Activated CD4-positive, alpha-beta T cell treated with anti-CD3 and anti-CD28 coated beads, Interleukin-2, amount 10 ng/mL, durations not matched to agents 7 days and 5 days (primary cell): ENCODE measurements at regions not wholly inside any gene's neighbourhood (a gene's known extent, or its start where the extent isn't known, plus 50 kb on each side); places are given as distances from the start of the nearest gene placed in this dataset.

Experiments
- CTCF ChIA-PET: fragments of 350-600 bp; sonication (Branson Sonifier 250); formaldehyde crosslinking; loops from one replicate; lab custom pipeline; 2021; ENCODE audit warnings: antibody characterized with exemption; lab: Charles Lee
- POLR2A ChIA-PET: fragments of 350-600 bp; sonication (Branson Sonifier 250); formaldehyde crosslinking; loops from one replicate; lab custom pipeline; 2021; ENCODE audit warnings: antibody characterized with exemption; lab: Charles Lee
- DNase-seq: peaks from one replicate; pipeline ENCODE4 v3.0.0-alpha.2; 2020
- H3K27ac Mint-ChIP-seq: one replicate; pipeline ENCODE4 v1.8.0; 2021; ENCODE audit warnings: mild to moderate bottlenecking, moderate library complexity, mixed read lengths
- H3K27me3 Mint-ChIP-seq: one replicate; pipeline ENCODE4 v1.8.0; 2021; ENCODE audit warnings: mixed read lengths
- H3K36me3 Mint-ChIP-seq: one replicate; pipeline ENCODE4 v1.8.0; 2021; ENCODE audit warnings: low read depth, mixed read lengths
- H3K4me1 Mint-ChIP-seq: one replicate; pipeline ENCODE4 v1.8.0; 2021; ENCODE audit warnings: mixed read lengths
- H3K4me3 Mint-ChIP-seq: one replicate; pipeline ENCODE4 v1.8.0; 2021; ENCODE audit warnings: mild to moderate bottlenecking, moderate library complexity, mixed read lengths
- H3K9me3 Mint-ChIP-seq: one replicate; pipeline ENCODE4 v1.8.0; 2021; ENCODE audit warnings: mixed read lengths

GRCh38 chr5:98470747-98471146, 302.7 kb upstream of the RGMB start:
- Mint-ChIP-seq H3K4me1 (no peaks in the 10 kb centered on the region), H3K4me3 (no peak overlapping the region), H3K9me3 (no peaks in the 10 kb centered on the region), H3K27me3 (no peaks in the 10 kb centered on the region), H3K27ac (no peak overlapping the region), H3K36me3 (no peaks in the 10 kb centered on the region)
- no peak for DNase-seq
- ChIA-PET CTCF (no interaction called here), POLR2A (no interaction called here)

GRCh38 chr5:98471458-98471857, 302.0 kb upstream of the RGMB start:
- H3K9me3 Mint-ChIP-seq: no peaks in the 10 kb centered on the region
- H3K27me3 Mint-ChIP-seq: no peaks in the 10 kb centered on the region
- no peaks in the 10 kb centered on the region for H3K4me1 Mint-ChIP-seq
- no peak overlapping the region for H3K4me3 Mint-ChIP-seq
- ChIA-PET POLR2A (no interaction called here), CTCF (no interaction called here)
- no peaks in the 10 kb centered on the region for H3K36me3 Mint-ChIP-seq
- DNase-seq: no peak
- H3K27ac Mint-ChIP-seq: no peak overlapping the region

- ChIA-PET CTCF (no interaction called here), POLR2A (no interaction called here)
- H3K9me3 Mint-ChIP-seq: no peaks in the 10 kb centered on the region
- DNase-seq: no peak
- H3K4me1 Mint-ChIP-seq: no peaks in the 10 kb centered on the region
- H3K36me3 Mint-ChIP-seq: no peaks in the 10 kb centered on the region
- H3K4me3 Mint-ChIP-seq: no peak overlapping the region
- H3K27me3 Mint-ChIP-seq: no peaks in the 10 kb centered on the region
- H3K27ac Mint-ChIP-seq: no peak overlapping the region
Measured at GRCh38 chr5:98474216-98474615, 299.2 kb upstream of the RGMB start.

GRCh38 chr5:98474782-98475181, 298.7 kb upstream of the RGMB start:
- no peak for DNase-seq
- ChIA-PET CTCF (interaction anchor here (0.6 kb wide), 1 partner anchor 1173 kb away, joined by 3 read pairs; no protein-coding TSS in a partner anchor), POLR2A (no interaction called here)
- no peak overlapping the region for H3K4me3 Mint-ChIP-seq
- no peaks in the 10 kb centered on the region for H3K4me1 Mint-ChIP-seq
- H3K9me3 Mint-ChIP-seq: no peaks in the 10 kb centered on the region
- no peaks in the 10 kb centered on the region for H3K27me3 Mint-ChIP-seq
- H3K27ac Mint-ChIP-seq: no peak overlapping the region
- H3K36me3 Mint-ChIP-seq: no peaks in the 10 kb centered on the region

GRCh38 chr5:98482321-98483300, 290.9 kb upstream of the RGMB start:
- Mint-ChIP-seq H3K27ac (no peak overlapping the region), H3K4me1 (no peaks in the 10 kb centered on the region), H3K27me3 (no peaks in the 10 kb centered on the region), H3K9me3 (no peaks in the 10 kb centered on the region), H3K36me3 (no peaks in the 10 kb centered on the region), H3K4me3 (no peak overlapping the region)
- ChIA-PET CTCF (no interaction called here), POLR2A (no interaction called here)
- DNase-seq: no peak

GRCh38 chr5:98483301-98483685, 290.2 kb upstream of the RGMB start:
- ChIA-PET CTCF (no interaction called here), POLR2A (no interaction called here)
- no peak for DNase-seq

GRCh38 chr5:98489021-98489420, 284.4 kb upstream of the RGMB start:
- CTCF ChIA-PET: no interaction called here
- H3K27ac Mint-ChIP-seq: no peak overlapping the region
- H3K27me3 Mint-ChIP-seq: no peaks in the 10 kb centered on the region
- H3K36me3 Mint-ChIP-seq: no peaks in the 10 kb centered on the region
- no peak for DNase-seq
- POLR2A ChIA-PET: no interaction called here
- H3K4me1 Mint-ChIP-seq: peaks cover 8% of the 10 kb centered on the region
- H3K9me3 Mint-ChIP-seq: no peaks in the 10 kb centered on the region
- no peak overlapping the region for H3K4me3 Mint-ChIP-seq

More at GRCh38 chr5:98483301-98483685, 290.2 kb upstream of the RGMB start:
- Mint-ChIP-seq H3K27me3 (no peaks in the 10 kb centered on the region), H3K4me3 (no peak overlapping the region), H3K36me3 (no peaks in the 10 kb centered on the region), H3K27ac (no peak overlapping the region), H3K4me1 (no peaks in the 10 kb centered on the region), H3K9me3 (no peaks in the 10 kb centered on the region)

- DNase-seq: no peak
- H3K9me3 Mint-ChIP-seq: peaks cover 1% of the 10 kb centered on the region
- H3K4me1 Mint-ChIP-seq: peaks cover 12% of the 10 kb centered on the region
- POLR2A ChIA-PET: no interaction called here
- no peaks in the 10 kb centered on the region for H3K27me3 Mint-ChIP-seq
- H3K36me3 Mint-ChIP-seq: no peaks in the 10 kb centered on the region
- no peak overlapping the region for H3K4me3 Mint-ChIP-seq
- CTCF ChIA-PET: interaction anchor here (1.2 kb wide), 1 partner anchor 22 kb away, joined by 3 read pairs; no protein-coding TSS in a partner anchor
- H3K27ac Mint-ChIP-seq: no peak overlapping the region
Measured at GRCh38 chr5:98490348-98490747, 283.1 kb upstream of the RGMB start.

- ChIA-PET CTCF (no interaction called here), POLR2A (no interaction called here)
- peaks cover 12% of the 10 kb centered on the region for H3K4me1 Mint-ChIP-seq
- peak; percentile 11 for DNase-seq
- no peaks in the 10 kb centered on the region for H3K27me3 Mint-ChIP-seq
- H3K4me3 Mint-ChIP-seq: no peak overlapping the region
- peaks cover 1% of the 10 kb centered on the region for H3K9me3 Mint-ChIP-seq
- no peaks in the 10 kb centered on the region for H3K36me3 Mint-ChIP-seq
- H3K27ac Mint-ChIP-seq: peak overlapping the region; percentile 72
Measured at GRCh38 chr5:98492258-98492657, 281.2 kb upstream of the RGMB start.

- Mint-ChIP-seq H3K4me1 (peaks cover 7% of the 10 kb centered on the region), H3K4me3 (no peak overlapping the region), H3K27me3 (peaks cover 2% of the 10 kb centered on the region), H3K36me3 (no peaks in the 10 kb centered on the region), H3K9me3 (peaks cover 1% of the 10 kb centered on the region), H3K27ac (no peak overlapping the region)
- ChIA-PET CTCF (no interaction called here), POLR2A (no interaction called here)
- DNase-seq: no peak
Measured at GRCh38 chr5:98497418-98497817, 276.0 kb upstream of the RGMB start.

- H3K27me3 Mint-ChIP-seq: peaks cover 2% of the 10 kb centered on the region
- POLR2A ChIA-PET: no interaction called here
Measured at GRCh38 chr5:98498028-98498427, 275.4 kb upstream of the RGMB start.

GRCh38 chr5:98499892-98500291, 273.6 kb upstream of the RGMB start:
- ChIA-PET CTCF (interaction anchor here (1.1 kb wide), 1 partner anchor 8 kb away, joined by 3 read pairs; no protein-coding TSS in a partner anchor), POLR2A (no interaction called here)
- peaks cover under 1% of the 10 kb centered on the region for H3K4me1 Mint-ChIP-seq
- no peaks in the 10 kb centered on the region for H3K9me3 Mint-ChIP-seq
- peaks cover 2% of the 10 kb centered on the region for H3K27me3 Mint-ChIP-seq
- no peak overlapping the region for H3K27ac Mint-ChIP-seq
- no peak for DNase-seq
- no peaks in the 10 kb centered on the region for H3K36me3 Mint-ChIP-seq
- H3K4me3 Mint-ChIP-seq: no peak overlapping the region

More at GRCh38 chr5:98498028-98498427, 275.4 kb upstream of the RGMB start:
- no peaks in the 10 kb centered on the region for H3K36me3 Mint-ChIP-seq
- DNase-seq: no peak
- H3K9me3 Mint-ChIP-seq: peaks cover 1% of the 10 kb centered on the region
- H3K4me3 Mint-ChIP-seq: no peak overlapping the region
- H3K4me1 Mint-ChIP-seq: peaks cover 4% of the 10 kb centered on the region
- H3K27ac Mint-ChIP-seq: no peak overlapping the region
- CTCF ChIA-PET: no interaction called here

- Mint-ChIP-seq H3K27me3 (peaks cover 2% of the 10 kb centered on the region), H3K36me3 (no peaks in the 10 kb centered on the region), H3K27ac (no peak overlapping the region), H3K9me3 (no peaks in the 10 kb centered on the region), H3K4me3 (no peak overlapping the region), H3K4me1 (no peaks in the 10 kb centered on the region)
- ChIA-PET POLR2A (no interaction called here), CTCF (no interaction called here)
- no peak for DNase-seq
Measured at GRCh38 chr5:98500811-98501210, 272.7 kb upstream of the RGMB start.
